ENCODE measurements at regions not wholly inside any gene's neighbourhood (a gene's known extent, or its start where the extent isn't known, plus 50 kb on each side); places are given as distances from the start of the nearest gene placed in this dataset.
A peak's percentile ranks its signal among the peaks of the same experiment; 100 is the strongest.

DNA sequence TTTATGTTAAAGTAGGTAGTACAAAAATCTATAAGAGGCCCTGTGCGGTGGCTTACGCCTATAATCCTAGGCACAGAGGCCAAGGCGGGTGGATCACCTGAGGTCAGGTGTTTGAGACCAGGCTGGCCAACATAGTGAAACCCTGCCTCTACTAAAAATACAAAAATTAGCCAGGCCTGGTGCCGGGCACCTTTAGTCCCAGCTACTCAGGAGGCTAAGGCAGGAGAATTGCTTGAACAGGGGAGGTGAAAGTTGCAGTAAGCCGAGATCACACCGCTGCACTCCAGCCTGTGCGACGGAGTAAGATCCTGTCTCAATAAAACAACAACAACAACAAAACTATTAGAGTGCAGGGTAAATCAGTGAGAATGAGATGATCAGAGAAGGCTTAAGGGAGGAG lies 634.5 kb downstream of the NR2F1-AS1 start:
- no peak overlapping the region for H3K27ac ChIP-seq
- intact Hi-C loops (cut with DNase I): no loop called here
- no peaks in the 10 kb centered on the region for H3K9me3 ChIP-seq
- no peaks in the 10 kb centered on the region for H3K36me3 ChIP-seq
- 96 to 97% (median 97%) methylated on average over 8 of the region's 8 CpGs for WGBS, 3 donors
- no peak for DNase-seq
- TF ChIP-seq, protein P1, sequence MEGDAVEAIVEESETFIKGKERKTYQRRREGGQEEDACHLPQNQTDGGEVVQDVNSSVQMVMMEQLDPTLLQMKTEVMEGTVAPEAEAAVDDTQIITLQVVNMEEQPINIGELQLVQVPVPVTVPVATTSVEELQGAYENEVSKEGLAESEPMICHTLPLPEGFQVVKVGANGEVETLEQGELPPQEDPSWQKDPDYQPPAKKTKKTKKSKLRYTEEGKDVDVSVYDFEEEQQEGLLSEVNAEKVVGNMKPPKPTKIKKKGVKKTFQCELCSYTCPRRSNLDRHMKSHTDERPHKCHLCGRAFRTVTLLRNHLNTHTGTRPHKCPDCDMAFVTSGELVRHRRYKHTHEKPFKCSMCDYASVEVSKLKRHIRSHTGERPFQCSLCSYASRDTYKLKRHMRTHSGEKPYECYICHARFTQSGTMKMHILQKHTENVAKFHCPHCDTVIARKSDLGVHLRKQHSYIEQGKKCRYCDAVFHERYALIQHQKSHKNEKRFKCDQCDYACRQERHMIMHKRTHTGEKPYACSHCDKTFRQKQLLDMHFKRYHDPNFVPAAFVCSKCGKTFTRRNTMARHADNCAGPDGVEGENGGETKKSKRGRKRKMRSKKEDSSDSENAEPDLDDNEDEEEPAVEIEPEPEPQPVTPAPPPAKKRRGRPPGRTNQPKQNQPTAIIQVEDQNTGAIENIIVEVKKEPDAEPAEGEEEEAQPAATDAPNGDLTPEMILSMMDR (IDR thresholded peaks at IDR 0.05): no peak
- TF ChIP-seq POLR2A (IDR thresholded peaks at IDR 0.05) (no peak), EP300 (IDR thresholded peaks at IDR 0.05) (no peak)
- no peaks in the 10 kb centered on the region for H3K27me3 ChIP-seq
- no peak overlapping the region for H3K4me3 ChIP-seq
- H3K4me1 ChIP-seq (ENCODE audit: insufficient read depth): peaks cover 1% of the 10 kb centered on the region

DNA sequence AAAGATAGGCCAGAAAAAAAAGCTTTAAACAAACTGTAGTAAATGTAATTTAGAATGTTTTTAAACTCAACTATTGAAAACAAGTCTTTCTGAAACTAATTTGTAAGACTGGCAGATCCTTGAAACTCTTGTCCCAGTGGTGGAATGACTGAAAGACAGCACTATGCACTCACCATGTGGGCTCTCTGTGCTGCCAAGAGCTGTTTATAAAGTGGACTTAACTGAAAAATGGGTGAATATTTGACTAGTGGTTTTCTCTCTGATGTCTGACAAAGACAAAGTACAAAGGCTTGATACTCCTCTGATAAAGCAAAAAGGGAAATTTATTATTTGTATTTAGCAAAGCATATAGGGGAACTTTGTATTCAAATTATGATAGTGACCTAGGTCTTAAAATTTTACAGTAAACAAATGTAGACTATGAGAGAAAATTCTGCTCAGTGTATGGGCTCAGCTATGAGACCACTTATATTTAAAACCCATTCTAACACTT lies 635.4 kb downstream of the NR2F1-AS1 start:
- peak overlapping the region in 1 of 2 donors; percentile 30 for H3K27ac ChIP-seq
- H3K9me3 ChIP-seq: no peaks in the 10 kb centered on the region
- H3K27me3 ChIP-seq: no peaks in the 10 kb centered on the region
- peaks cover 1% of the 10 kb centered on the region for H3K4me1 ChIP-seq (ENCODE audit: insufficient read depth)
- intact Hi-C loops (cut with DNase I): no loop called here
- DNase-seq: no peak
- H3K4me3 ChIP-seq: no peak overlapping the region
- no peak for TF ChIP-seq POLR2A (IDR thresholded peaks at IDR 0.05)
- TF ChIP-seq, protein P1 (IDR thresholded peaks at IDR 0.05): no peak
- TF ChIP-seq EP300 (IDR thresholded peaks at IDR 0.05): no peak
- H3K36me3 ChIP-seq: no peaks in the 10 kb centered on the region

DNA sequence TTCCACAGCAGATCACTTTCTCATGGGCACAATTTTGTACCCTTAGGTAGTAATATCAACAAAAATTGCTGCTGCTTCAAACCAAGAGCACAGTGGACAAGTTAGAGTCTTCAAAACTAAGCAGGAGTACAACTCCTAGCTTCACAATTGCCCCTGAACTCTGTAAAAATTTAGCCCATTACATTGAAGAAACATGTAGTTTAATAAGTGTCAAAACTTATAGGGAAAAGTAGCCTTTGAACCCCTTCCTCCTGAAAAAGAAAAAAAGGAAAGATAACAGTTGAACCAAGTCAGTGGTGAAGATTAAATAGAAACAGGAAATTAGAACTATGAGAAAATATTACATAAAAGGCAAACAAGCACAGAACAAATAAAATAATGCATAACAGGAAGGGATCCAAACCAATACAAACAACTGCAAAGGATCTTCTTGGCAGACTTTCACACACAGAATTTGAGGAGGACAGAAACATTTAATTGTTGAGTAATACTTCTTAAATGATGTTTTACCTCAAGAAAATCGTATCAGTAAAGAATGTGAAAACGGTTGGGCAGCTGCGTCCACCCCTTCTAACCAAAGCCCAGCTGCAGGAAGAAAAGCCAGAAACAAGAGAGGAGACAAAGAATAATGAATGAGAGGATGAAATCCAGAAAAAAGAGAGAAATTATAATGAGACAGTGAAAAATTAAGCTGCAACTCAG lies 636.0 kb downstream of the NR2F1-AS1 start:
- Histone ChIP-seq H3K27me3 (no peaks in the 10 kb centered on the region), H3K36me3 (no peaks in the 10 kb centered on the region), H3K9me3 (no peaks in the 10 kb centered on the region), H3K4me1 (ENCODE audit: insufficient read depth) (peaks cover 1% of the 10 kb centered on the region), H3K4me3 (no peak overlapping the region), H3K27ac (peak overlapping the region in 1 of 2 donors; percentile 30)
- TF ChIP-seq POLR2A (IDR thresholded peaks at IDR 0.05): no peak
- TF ChIP-seq EP300 (IDR thresholded peaks at IDR 0.05): no peak
- TF ChIP-seq, protein P1 (IDR thresholded peaks at IDR 0.05): no peak
- intact Hi-C loops (cut with DNase I): no loop called here
- peak in 1 of 5 donors; percentile 12 for DNase-seq
- WGBS, 3 donors: 2 to 5% (median 4%) methylated on average over 3 of the region's 3 CpGs

DNA sequence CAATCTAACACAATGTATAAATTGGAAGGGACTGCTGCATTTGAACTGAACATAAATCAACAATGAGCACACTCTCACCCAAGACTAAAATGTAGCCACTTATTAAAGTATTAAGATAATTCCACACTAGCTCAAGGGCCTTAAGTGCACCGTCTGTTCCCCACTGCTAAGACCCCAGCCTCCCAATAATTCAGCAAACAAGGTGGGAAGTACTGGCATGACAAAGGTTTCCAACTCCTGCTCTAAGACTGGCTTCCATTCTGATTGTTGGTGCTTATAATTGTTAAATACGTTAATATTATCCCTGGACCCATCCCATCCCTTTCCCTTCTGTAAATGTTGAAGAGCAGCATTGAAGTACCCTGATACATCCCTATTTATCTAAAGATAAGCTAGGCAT lies 636.7 kb downstream of the NR2F1-AS1 start:
- Histone ChIP-seq H3K9me3 (no peaks in the 10 kb centered on the region), H3K27ac (no peak overlapping the region), H3K4me1 (ENCODE audit: insufficient read depth) (peaks cover 3% of the 10 kb centered on the region), H3K36me3 (no peaks in the 10 kb centered on the region), H3K4me3 (no peak overlapping the region), H3K27me3 (no peaks in the 10 kb centered on the region)
- no peak for DNase-seq
- WGBS, 3 donors: 96 to 99% (median 99%) methylated on average over 2 of the region's 2 CpGs
- TF ChIP-seq POLR2A (IDR thresholded peaks at IDR 0.05): no peak
- TF ChIP-seq EP300 (IDR thresholded peaks at IDR 0.05): no peak
- TF ChIP-seq, protein P1 (IDR thresholded peaks at IDR 0.05): no peak
- intact Hi-C loops (cut with DNase I): no loop called here
